ENCODE measurements at regions not wholly inside any gene's neighbourhood (a gene's known extent, or its start where the extent isn't known, plus 50 kb on each side); places are given as distances from the start of the nearest gene placed in this dataset.

GRCh38 chr13:81540777-81541176 is 1199.9 kb upstream of the SPRY2 start:
- TF ChIP-seq, protein P1, sequence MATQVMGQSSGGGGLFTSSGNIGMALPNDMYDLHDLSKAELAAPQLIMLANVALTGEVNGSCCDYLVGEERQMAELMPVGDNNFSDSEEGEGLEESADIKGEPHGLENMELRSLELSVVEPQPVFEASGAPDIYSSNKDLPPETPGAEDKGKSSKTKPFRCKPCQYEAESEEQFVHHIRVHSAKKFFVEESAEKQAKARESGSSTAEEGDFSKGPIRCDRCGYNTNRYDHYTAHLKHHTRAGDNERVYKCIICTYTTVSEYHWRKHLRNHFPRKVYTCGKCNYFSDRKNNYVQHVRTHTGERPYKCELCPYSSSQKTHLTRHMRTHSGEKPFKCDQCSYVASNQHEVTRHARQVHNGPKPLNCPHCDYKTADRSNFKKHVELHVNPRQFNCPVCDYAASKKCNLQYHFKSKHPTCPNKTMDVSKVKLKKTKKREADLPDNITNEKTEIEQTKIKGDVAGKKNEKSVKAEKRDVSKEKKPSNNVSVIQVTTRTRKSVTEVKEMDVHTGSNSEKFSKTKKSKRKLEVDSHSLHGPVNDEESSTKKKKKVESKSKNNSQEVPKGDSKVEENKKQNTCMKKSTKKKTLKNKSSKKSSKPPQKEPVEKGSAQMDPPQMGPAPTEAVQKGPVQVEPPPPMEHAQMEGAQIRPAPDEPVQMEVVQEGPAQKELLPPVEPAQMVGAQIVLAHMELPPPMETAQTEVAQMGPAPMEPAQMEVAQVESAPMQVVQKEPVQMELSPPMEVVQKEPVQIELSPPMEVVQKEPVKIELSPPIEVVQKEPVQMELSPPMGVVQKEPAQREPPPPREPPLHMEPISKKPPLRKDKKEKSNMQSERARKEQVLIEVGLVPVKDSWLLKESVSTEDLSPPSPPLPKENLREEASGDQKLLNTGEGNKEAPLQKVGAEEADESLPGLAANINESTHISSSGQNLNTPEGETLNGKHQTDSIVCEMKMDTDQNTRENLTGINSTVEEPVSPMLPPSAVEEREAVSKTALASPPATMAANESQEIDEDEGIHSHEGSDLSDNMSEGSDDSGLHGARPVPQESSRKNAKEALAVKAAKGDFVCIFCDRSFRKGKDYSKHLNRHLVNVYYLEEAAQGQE (IDR thresholded peaks at IDR 0.05; ENCODE audit: insufficient replicate concordance, low read depth), result no peak
- no peak for TF ChIP-seq POLR2AphosphoS5 (IDR thresholded peaks at IDR 0.05; ENCODE audit: low read depth)

Data from HL-60 (cell line).